H1 (cell line): ENCODE measurements at regions not wholly inside any gene's neighbourhood (a gene's known extent, or its start where the extent isn't known, plus 50 kb on each side); places are given as distances from the start of the nearest gene placed in this dataset.

Experiments used
- CTCF ChIA-PET: fragments of 300-600 bp; sonication (Branson Sonifier 250); formaldehyde crosslinking; loops from one replicate; lab custom pipeline; 2021; ENCODE audit not compliant: partially characterized antibody; lab: Charles Lee
- POLR2A ChIA-PET: fragments of 300-600 bp; sonication (Branson Sonifier 250); formaldehyde crosslinking; loops from one replicate; lab custom pipeline; 2021; ENCODE audit warnings: inconsistent platforms; ENCODE audit not compliant: partially characterized antibody; lab: Charles Lee
- DNase-seq, 2 experiments: peaks; one replicate each; pipeline versions ENCODE4 v3.0.0 to v3.0.0-alpha.2; 2010 to 2022; ENCODE audit warnings: low spot score in 2 of 2, low read depth in 1 of 2, mixed read lengths in 1 of 2
- FAIRE-seq: peaks from 2 replicates; lab custom pipeline; 2011; peaks lifted over from hg19 to GRCh38; lab: Jason Lieb, UNC
- H2AFZ ChIP-seq: 2 replicates; pipeline ENCODE4 v1.8.1; 2012; ENCODE audit warnings: low read length, inconsistent platforms
- H2AK5ac ChIP-seq: 2 replicates; pipeline ENCODE4 v1.6.1; 2013; ENCODE audit warnings: low read depth, low read length
- H2BK120ac ChIP-seq: replicated peaks from 2 replicates; pipeline ENCODE3; 2013; ENCODE audit warnings: low read depth, low read length, inconsistent platforms
- H2BK12ac ChIP-seq: 2 replicates; pipeline ENCODE4 v1.6.1; 2013; ENCODE audit warnings: low read depth, low read length
- H2BK15ac ChIP-seq: 2 replicates; pipeline ENCODE4 v1.6.1; 2013; ENCODE audit warnings: low read length
- H2BK20ac ChIP-seq: 2 replicates; pipeline ENCODE4 v1.6.1; 2013; ENCODE audit warnings: low read length
- H2BK5ac ChIP-seq: 2 replicates; pipeline ENCODE4 v1.6.1; 2013; ENCODE audit warnings: low read depth, low read length
- H3K14ac ChIP-seq: 2 replicates; pipeline ENCODE4 v1.6.1; 2013; ENCODE audit warnings: inconsistent platforms; ENCODE audit not compliant: insufficient read length
- H3K18ac ChIP-seq: 2 replicates; pipeline ENCODE4 v1.6.1; 2013; ENCODE audit warnings: low read length; ENCODE audit errors: extremely low read depth
- H3K23ac ChIP-seq: 2 replicates; pipeline ENCODE4 v1.6.1; 2013; ENCODE audit warnings: inconsistent platforms; ENCODE audit not compliant: insufficient read length
- H3K23me2 ChIP-seq: 2 replicates; pipeline ENCODE4 v1.6.1; 2013; ENCODE audit warnings: low read depth, low read length
- H3K27ac ChIP-seq: 2 replicates; pipeline ENCODE4 v1.6.1; 2011; ENCODE audit warnings: low read depth, low read length, inconsistent platforms
- H3K27me3 ChIP-seq, 4 experiments: replicated peaks in 1 of 4; 1 replicate in 1 of 4; 2 replicates in 3 of 4; pipeline versions ENCODE4 v1.6.1 to v1.8.1; 2011 to 2013; ENCODE audit warnings: low read length in 3 of 4, mild to moderate bottlenecking in 3 of 4, inconsistent platforms in 2 of 4, mixed read lengths in 2 of 4, moderate library complexity in 1 of 4; ENCODE audit not compliant: control insufficient read depth in 3 of 4, insufficient read depth in 3 of 4; ENCODE audit errors: extremely low read depth in 1 of 4
- H3K36me3 ChIP-seq, 4 experiments: 2 replicates each; pipeline versions ENCODE4 v1.6.1 to v1.8.1; 2011 to 2013; ENCODE audit warnings: mild to moderate bottlenecking in 4 of 4, low read length in 3 of 4, moderate library complexity in 2 of 4, control low read depth in 1 of 4, inconsistent platforms in 1 of 4; ENCODE audit not compliant: insufficient read depth in 4 of 4, control insufficient read depth in 2 of 4
- H3K4ac ChIP-seq: replicated peaks from 2 replicates; pipeline ENCODE3; 2013; ENCODE audit warnings: low read length, low read depth, mixed read lengths, inconsistent platforms; ENCODE audit not compliant: insufficient read length
- H3K4me1 ChIP-seq, 4 experiments: replicated peaks in 1 of 4; 1 replicate in 1 of 4; 2 replicates in 3 of 4; pipeline versions ENCODE4 v1.6.1 to v1.8.1; 2011 to 2013; ENCODE audit warnings: low read length in 3 of 4, inconsistent platforms in 2 of 4, mixed read lengths in 1 of 4; ENCODE audit not compliant: insufficient read depth in 4 of 4, control insufficient read depth in 3 of 4
- H3K4me2 ChIP-seq, 2 experiments: 2 replicates each; pipeline versions ENCODE4 v1.6.1 to v1.8.1; 2011 to 2013; ENCODE audit warnings: low read depth in 2 of 2, low read length in 2 of 2, control low read depth in 1 of 2, inconsistent platforms in 1 of 2, mild to moderate bottlenecking in 1 of 2; ENCODE audit not compliant: insufficient read depth in 1 of 2
- H3K4me3 ChIP-seq, 4 experiments: fragments of 200-600, 300-600 bp in 1 of 4; sonication (generic), shearing (Covaris generic), sonication (Bioruptor Twin) in 1 of 4; 2 replicates each; pipeline versions ENCODE4 v1.5.1 to v1.8.1; 2011 to 2016; ENCODE audit warnings: low read length in 4 of 4, low read depth in 3 of 4, control low read depth in 2 of 4, inconsistent platforms in 2 of 4, mild to moderate bottlenecking in 2 of 4, mixed read lengths in 1 of 4, moderate library complexity in 1 of 4; ENCODE audit not compliant: insufficient read depth in 2 of 4; ENCODE audit errors: extremely low read depth in 1 of 4
- H3K56ac ChIP-seq: replicated peaks from 2 replicates; pipeline ENCODE3; 2013; ENCODE audit warnings: low read depth, mild to moderate bottlenecking, mixed read lengths, low read length, inconsistent platforms; ENCODE audit not compliant: insufficient read length
- H3K79me1 ChIP-seq: 2 replicates; pipeline ENCODE4 v1.6.1; 2013; ENCODE audit warnings: low read depth, low read length, control low read depth
- H3K79me2 ChIP-seq, 2 experiments: 2 replicates each; pipeline versions ENCODE4 v1.6.1 to v1.8.1; 2012 to 2013; ENCODE audit warnings: low read length in 2 of 2, mild to moderate bottlenecking in 2 of 2, inconsistent platforms in 1 of 2; ENCODE audit not compliant: insufficient read depth in 2 of 2, control insufficient read depth in 1 of 2
- H3K9ac ChIP-seq, 4 experiments: replicated peaks in 1 of 4; 1 replicate in 1 of 4; 2 replicates in 3 of 4; pipeline versions ENCODE4 v1.6.1 to v1.8.1; 2011 to 2013; ENCODE audit warnings: low read depth in 3 of 4, low read length in 3 of 4, control low read depth in 2 of 4, mild to moderate bottlenecking in 2 of 4, moderate library complexity in 2 of 4, inconsistent platforms in 1 of 4; ENCODE audit errors: extremely low read depth in 1 of 4
- H3K9me3 ChIP-seq, 2 experiments: 2 replicates each; pipeline versions ENCODE4 v1.6.1 to v1.8.1; 2012 to 2013; ENCODE audit warnings: mild to moderate bottlenecking in 2 of 2, moderate library complexity in 2 of 2, control low read depth in 1 of 2, inconsistent platforms in 1 of 2, low read depth in 1 of 2, low read length in 1 of 2, mixed read lengths in 1 of 2; ENCODE audit not compliant: insufficient read depth in 2 of 2
- H4K20me1 ChIP-seq, 2 experiments: replicated peaks in 1 of 2; 2 replicates each; pipeline versions ENCODE3 to v1.8.1; 2011 to 2013; ENCODE audit warnings: inconsistent platforms in 2 of 2, low read length in 2 of 2, mild to moderate bottlenecking in 1 of 2; ENCODE audit not compliant: insufficient read depth in 2 of 2, control insufficient read depth in 1 of 2
- H4K5ac ChIP-seq: 2 replicates; pipeline ENCODE4 v1.6.1; 2013; ENCODE audit warnings: low read length, low read depth, mixed read lengths, inconsistent platforms; ENCODE audit not compliant: insufficient read length
- H4K8ac ChIP-seq: 2 replicates; pipeline ENCODE4 v1.8.0; 2013; ENCODE audit warnings: mild to moderate bottlenecking, moderate library complexity, low read length, inconsistent platforms; ENCODE audit not compliant: insufficient read depth; ENCODE audit errors: extremely low read depth
- H4K91ac ChIP-seq: replicated peaks from 2 replicates; pipeline ENCODE3; 2013; ENCODE audit warnings: low read length, mixed read lengths, inconsistent platforms; ENCODE audit not compliant: insufficient read length
- ATF2 ChIP-seq: IDR thresholded peaks from 2 replicates; pipeline ENCODE4 v1.6.1; 2012; ENCODE audit warnings: low read length, inconsistent platforms
- ATF3 ChIP-seq: IDR thresholded peaks from 2 replicates; pipeline ENCODE4 v1.6.1; 2011; ENCODE audit warnings: low read depth, mild to moderate bottlenecking, low read length; ENCODE audit not compliant: insufficient read depth
- BRCA1 ChIP-seq: IDR thresholded peaks from 2 replicates; pipeline ENCODE4 v1.6.1; 2012; ENCODE audit warnings: low read depth, low read length, improper control_type of control experiment
- GABPA ChIP-seq: IDR thresholded peaks from 2 replicates; pipeline ENCODE4 v1.6.1; 2011; ENCODE audit warnings: mild to moderate bottlenecking, low read length, moderate library complexity, borderline replicate concordance; ENCODE audit not compliant: insufficient read depth
- HDAC2 ChIP-seq, 2 experiments: fragments of 300-600 bp in 1 of 2; sonication (generic) in 1 of 2; IDR thresholded peaks; 2 replicates each; pipeline ENCODE4 v1.6.1; 2011 to 2012; ENCODE audit warnings: low read depth in 2 of 2, low read length in 2 of 2, mild to moderate bottlenecking in 2 of 2, moderate library complexity in 2 of 2, borderline replicate concordance in 1 of 2, inconsistent platforms in 1 of 2
- JUND ChIP-seq: IDR thresholded peaks from 2 replicates; pipeline ENCODE4 v1.6.1; 2011; ENCODE audit warnings: mild to moderate bottlenecking, improper control_type of control experiment, low read length
- NANOG ChIP-seq: IDR thresholded peaks from 2 replicates; pipeline ENCODE4 v1.6.1; 2011; ENCODE audit warnings: low read length, low read depth, mild to moderate bottlenecking, inconsistent platforms; ENCODE audit not compliant: insufficient read depth, poor library complexity, severe bottlenecking
- PHF8 ChIP-seq: fragments of 200-600 bp; sonication (generic); conservative IDR thresholded peaks from 2 replicates; pipeline ENCODE4 v1.7.1; 2012; ENCODE audit warnings: low read depth, mild to moderate bottlenecking, inconsistent platforms, low read length, moderate library complexity
- POLR2AphosphoS5 ChIP-seq: IDR thresholded peaks from 2 replicates; pipeline ENCODE4 v1.6.1; 2011; ENCODE audit warnings: low read depth, low read length
- RFX5 ChIP-seq: IDR thresholded peaks from 2 replicates; pipeline ENCODE4 v1.6.1; 2011; ENCODE audit warnings: low read depth, low read length, improper control_type of control experiment, borderline replicate concordance
- SIX5 ChIP-seq: IDR thresholded peaks from 2 replicates; pipeline ENCODE4 v1.6.1; 2011; ENCODE audit warnings: mild to moderate bottlenecking, low read depth, low read length
- WGBS, 2 experiments: shearing (Covaris generic) in 1 of 2; methylation state at CpG; one replicate each; pipeline versions ENCODE4 v1.1.6 to v1.1.7; 2013 to 2015; ENCODE audit warnings: low lambda C conversion rate in 2 of 2, mixed read lengths in 2 of 2, inconsistent platforms in 1 of 2, low coverage in 1 of 2, missing lambda C conversion rate in 1 of 2; ENCODE audit not compliant: insufficient replicate concordance in 2 of 2, insufficient coverage in 1 of 2, insufficient read length in 1 of 2; ENCODE audit errors: extremely low coverage in 1 of 2, missing lambda C conversion rate in 1 of 2; 5-methylcytosine and 5-hydroxymethylcytosine counted together

GRCh38 chr18:61722247-61722646 lies 170.6 kb downstream of the RNF152 start:
- Histone ChIP-seq H2BK15ac (no peak overlapping the region), H2BK5ac (no peak overlapping the region), H3K27ac (no peak overlapping the region), H3K9me3 (peaks cover 3 to 4% of the 10 kb centered on the region in 2 experiments; a peak in 3 of 4 replicates), H3K36me3 (0 out of 8 replicates have a peak, but pooled peaks cover 0 to 2% (median 0%) of the 10 kb centered on the region in 4 experiments), H2BK20ac (no peak overlapping the region), H4K20me1 (no peaks in the 10 kb centered on the region), H4K5ac (no peak overlapping the region), H3K23me2 (no peaks in the 10 kb centered on the region), H3K79me1 (no peaks in the 10 kb centered on the region), H2BK120ac (no peak overlapping the region), H4K8ac (no peak overlapping the region), H2BK12ac (no peak overlapping the region), H3K18ac (no peak overlapping the region), H4K91ac (no peak overlapping the region), H3K79me2 (no peaks in the 10 kb centered on the region), H3K4me2 (no peak overlapping the region), H3K14ac (no peak overlapping the region), H3K4me3 (no peak overlapping the region), H3K4me1 (peaks cover 0 to 5% (median 3%) of the 10 kb centered on the region in 4 experiments; a peak in 2 of 7 replicates), H3K9ac (no peak overlapping the region), H2AFZ (no peak overlapping the region), H3K27me3 (peaks cover 0 to 2% (median 0%) of the 10 kb centered on the region in 4 experiments; a peak in 1 of 7 replicates), H3K4ac (no peak overlapping the region), H3K23ac (no peak overlapping the region), H3K56ac (no peak overlapping the region), H2AK5ac (no peak overlapping the region)
- DNase-seq (no peak), FAIRE-seq (no peak)
- 93% methylated on average over 2 of the region's 2 CpGs; no CpG with 5 or more reads in 1 of the 2 experiments for WGBS, 2 experiments
- ChIA-PET POLR2A (no interaction called here), CTCF (no interaction called here)
- TF ChIP-seq BRCA1 = no peak
- TF ChIP-seq PHF8 = no peak
- no peak for TF ChIP-seq SIX5
- no peak for TF ChIP-seq RFX5
- TF ChIP-seq GABPA = no peak
- TF ChIP-seq POLR2AphosphoS5 = no peak
- no peak for TF ChIP-seq HDAC2 (IDR thresholded peaks at IDR 0.05; ENCODE audit: borderline replicate concordance in 1 of 2, low read depth in 2 of 2, low read length in 2 of 2)
- TF ChIP-seq ATF2 = no peak
- TF ChIP-seq ATF3 = no peak
- TF ChIP-seq JUND = no peak
- TF ChIP-seq NANOG = no peak
